Calu3 (cell line): ENCODE measurements at regions not wholly inside any gene's neighbourhood (a gene's known extent, or its start where the extent isn't known, plus 50 kb on each side); places are given as distances from the start of the nearest gene placed in this dataset.

ENCODE experiments used
- BruUV-seq: library from RNA; stranded (reverse); fragments of 400-500 nt; replicated peaks from 2 replicates; lab custom pipeline; 2021; lab: Mats Ljungman, UMichigan
- CTCF ChIA-PET: fragments of 300-600 bp; sonication (Branson Sonifier 250); formaldehyde crosslinking; loops from one replicate; lab custom pipeline; 2022; ENCODE audit warnings: antibody characterized with exemption; lab: Charles Lee
- DNase-seq: peaks from one replicate; pipeline ENCODE4 v3.0.0; 2022
- H3K27ac Mint-ChIP-seq: one replicate; pipeline ENCODE4 v1.8.0; 2022; ENCODE audit warnings: mixed read lengths; ENCODE audit not compliant: unreplicated experiment
- H3K27me3 Mint-ChIP-seq: one replicate; pipeline ENCODE4 v1.8.0; 2022; ENCODE audit warnings: mixed read lengths; ENCODE audit not compliant: unreplicated experiment
- H3K36me3 Mint-ChIP-seq: one replicate; pipeline ENCODE4 v1.8.0; 2022; ENCODE audit warnings: mild to moderate bottlenecking, moderate library complexity, mixed read lengths; ENCODE audit not compliant: insufficient read depth, unreplicated experiment
- H3K4me1 Mint-ChIP-seq: one replicate; pipeline ENCODE4 v1.8.0; 2022; ENCODE audit warnings: mild to moderate bottlenecking, low read depth, mixed read lengths; ENCODE audit not compliant: unreplicated experiment
- H3K4me3 Mint-ChIP-seq: one replicate; pipeline ENCODE4 v1.8.0; 2022; ENCODE audit warnings: mild to moderate bottlenecking, low read depth, moderate library complexity, mixed read lengths; ENCODE audit not compliant: unreplicated experiment
- H3K9me3 Mint-ChIP-seq: one replicate; pipeline ENCODE4 v1.8.0; 2022; ENCODE audit warnings: low read depth, mixed read lengths; ENCODE audit not compliant: unreplicated experiment
- CTCF ChIP-seq: fragments of 200-600 bp; IDR thresholded peaks from one replicate; pipeline ENCODE4 v1.8.0; 2022; ENCODE audit warnings: antibody characterized with exemption; ENCODE audit not compliant: unreplicated experiment
- intact Hi-C: fragments of 100-400 bp; cut with micrococcal nuclease; formaldehyde crosslinking; loops from one replicate; pipeline ENCODE4 v1.10.0; 2022; ENCODE audit not compliant: unreplicated experiment

- TF ChIP-seq CTCF = no peak
- BruUV-seq = no TSS peak
- DNase-seq = no peak
- CTCF ChIA-PET = interaction anchor here (0.6 kb wide), 1 partner anchor 309 kb away, joined by 3 read pairs; no protein-coding TSS in a partner anchor
- Mint-ChIP-seq H3K36me3 (no peaks in the 10 kb centered on the region), H3K4me3 (no peak overlapping the region), H3K27me3 (peaks cover 23% of the 10 kb centered on the region), H3K4me1 (no peaks in the 10 kb centered on the region), H3K9me3 (peaks cover 2% of the 10 kb centered on the region), H3K27ac (no peak overlapping the region)
- intact Hi-C loops = no loop called here
Measured at GRCh38 chr12:29030006-29030405, 119.1 kb upstream of the FAR2 start.

- TF ChIP-seq CTCF = no peak
- BruUV-seq = no TSS peak
- Mint-ChIP-seq H3K36me3 (no peaks in the 10 kb centered on the region), H3K27ac (no peak overlapping the region), H3K27me3 (peaks cover 23% of the 10 kb centered on the region), H3K9me3 (peaks cover 2% of the 10 kb centered on the region), H3K4me3 (no peak overlapping the region), H3K4me1 (no peaks in the 10 kb centered on the region)
- intact Hi-C loops = no loop called here
- CTCF ChIA-PET = no interaction called here
- no peak for DNase-seq
Measured at GRCh38 chr12:29032446-29032845, 116.6 kb upstream of the FAR2 start.

GRCh38 chr12:29033519-29033918 lies 115.6 kb upstream of the FAR2 start:
- no peak overlapping the region for H3K27ac Mint-ChIP-seq
- no TSS peak for BruUV-seq
- intact Hi-C loops = no loop called here
- peaks cover 2% of the 10 kb centered on the region for H3K9me3 Mint-ChIP-seq
- TF ChIP-seq CTCF = no peak
- CTCF ChIA-PET = no interaction called here
- H3K27me3 Mint-ChIP-seq = peaks cover 23% of the 10 kb centered on the region
- no peaks in the 10 kb centered on the region for H3K36me3 Mint-ChIP-seq
- no peak overlapping the region for H3K4me3 Mint-ChIP-seq
- H3K4me1 Mint-ChIP-seq = no peaks in the 10 kb centered on the region
- no peak for DNase-seq

- no peak overlapping the region for H3K4me3 Mint-ChIP-seq
- CTCF ChIA-PET = interaction anchor here (0.7 kb wide), 1 partner anchor 83 kb away, joined by 3 read pairs; no protein-coding TSS in a partner anchor
- H3K4me1 Mint-ChIP-seq = no peaks in the 10 kb centered on the region
- TF ChIP-seq CTCF = no peak
- BruUV-seq = no TSS peak
- no peak overlapping the region for H3K27ac Mint-ChIP-seq
- no peaks in the 10 kb centered on the region for H3K36me3 Mint-ChIP-seq
- no peak for DNase-seq
- peaks cover 15% of the 10 kb centered on the region for H3K27me3 Mint-ChIP-seq
- intact Hi-C loops = no loop called here
- H3K9me3 Mint-ChIP-seq = no peaks in the 10 kb centered on the region
Measured at GRCh38 chr12:29035112-29035511, 114.0 kb upstream of the FAR2 start.
